GM19035 (cell line): ENCODE measurements at regions not wholly inside any gene's neighbourhood (a gene's known extent, or its start where the extent isn't known, plus 50 kb on each side); places are given as distances from the start of the nearest gene placed in this dataset.

ENCODE experiments used
- ATAC-seq: cut with Tn5 transposase; IDR thresholded peaks from one replicate; pipeline ENCODE4 v1.9.1; 2021; ENCODE audit not compliant: unreplicated experiment

GRCh38 chr2:104033399-104033798 is 820.5 kb upstream of the POU3F3 start:
- ATAC-seq, result no peak

GRCh38 chr2:104040771-104041170 is 813.1 kb upstream of the POU3F3 start:
- no peak for ATAC-seq

- no peak for ATAC-seq
These were observed 812.6 kb upstream of the POU3F3 start for GRCh38 chr2:104041351-104041750.

GRCh38 chr2:104043864-104044263 is 810.1 kb upstream of the POU3F3 start:
- no peak for ATAC-seq

GRCh38 chr2:104045071-104045470 is 808.8 kb upstream of the POU3F3 start:
- ATAC-seq, result no peak

- ATAC-seq, result no peak
These were observed 807.4 kb upstream of the POU3F3 start for GRCh38 chr2:104046466-104046865.

- no peak for ATAC-seq
These were observed 806.4 kb upstream of the POU3F3 start for GRCh38 chr2:104047516-104047915.

GRCh38 chr2:104049438-104049837 is 804.5 kb upstream of the POU3F3 start:
- ATAC-seq, result no peak

GRCh38 chr2:104049981-104050380 is 803.9 kb upstream of the POU3F3 start:
- ATAC-seq, result no peak

GRCh38 chr2:104050656-104051242 is 803.2 kb upstream of the POU3F3 start:
- no peak for ATAC-seq

- no peak for ATAC-seq
These were observed 802.1 kb upstream of the POU3F3 start for GRCh38 chr2:104051766-104052165.

GRCh38 chr2:104052356-104052755 is 801.6 kb upstream of the POU3F3 start:
- no peak for ATAC-seq

GRCh38 chr2:104056451-104056850 is 797.5 kb upstream of the POU3F3 start:
- ATAC-seq, result no peak

- no peak for ATAC-seq
These were observed 785.2 kb upstream of the POU3F3 start for GRCh38 chr2:104068665-104069064.

- ATAC-seq, result no peak
These were observed 776.3 kb upstream of the POU3F3 start for GRCh38 chr2:104077573-104077972.

- no peak for ATAC-seq
These were observed 775.3 kb upstream of the POU3F3 start for GRCh38 chr2:104078431-104079157.

- ATAC-seq, result no peak
These were observed 765.2 kb upstream of the POU3F3 start for GRCh38 chr2:104088745-104089144.

- no peak for ATAC-seq
These were observed 763.5 kb upstream of the POU3F3 start for GRCh38 chr2:104090407-104090806.

GRCh38 chr2:104091894-104092293 is 762.0 kb upstream of the POU3F3 start:
- ATAC-seq, result no peak

GRCh38 chr2:104092886-104093285 is 761.0 kb upstream of the POU3F3 start:
- ATAC-seq, result no peak

- no peak for ATAC-seq
These were observed 751.3 kb upstream of the POU3F3 start for GRCh38 chr2:104102615-104103014.

GRCh38 chr2:104109356-104109755 is 744.6 kb upstream of the POU3F3 start:
- no peak for ATAC-seq

- ATAC-seq, result no peak
These were observed 735.0 kb upstream of the POU3F3 start for GRCh38 chr2:104118889-104119288.
